GM20000 (cell line): ENCODE measurements at regions not wholly inside any gene's neighbourhood (a gene's known extent, or its start where the extent isn't known, plus 50 kb on each side); places are given as distances from the start of the nearest gene placed in this dataset.

Experiments used
- DNase-seq: peaks from one replicate; pipeline ENCODE4 v3.0.0; 2012; ENCODE audit warnings: low spot score
- TF ChIP-seq, protein P1 (sequence below): IDR thresholded peaks from 2 replicates; pipeline ENCODE4 v1.5.1; 2012; ENCODE audit warnings: mild to moderate bottlenecking, control low read depth; ENCODE audit errors: extremely low read depth, missing control alignments

GRCh38 chr3:163768048-163768447, 1310.2 kb downstream of the SI start:
- TF ChIP-seq, protein P1, sequence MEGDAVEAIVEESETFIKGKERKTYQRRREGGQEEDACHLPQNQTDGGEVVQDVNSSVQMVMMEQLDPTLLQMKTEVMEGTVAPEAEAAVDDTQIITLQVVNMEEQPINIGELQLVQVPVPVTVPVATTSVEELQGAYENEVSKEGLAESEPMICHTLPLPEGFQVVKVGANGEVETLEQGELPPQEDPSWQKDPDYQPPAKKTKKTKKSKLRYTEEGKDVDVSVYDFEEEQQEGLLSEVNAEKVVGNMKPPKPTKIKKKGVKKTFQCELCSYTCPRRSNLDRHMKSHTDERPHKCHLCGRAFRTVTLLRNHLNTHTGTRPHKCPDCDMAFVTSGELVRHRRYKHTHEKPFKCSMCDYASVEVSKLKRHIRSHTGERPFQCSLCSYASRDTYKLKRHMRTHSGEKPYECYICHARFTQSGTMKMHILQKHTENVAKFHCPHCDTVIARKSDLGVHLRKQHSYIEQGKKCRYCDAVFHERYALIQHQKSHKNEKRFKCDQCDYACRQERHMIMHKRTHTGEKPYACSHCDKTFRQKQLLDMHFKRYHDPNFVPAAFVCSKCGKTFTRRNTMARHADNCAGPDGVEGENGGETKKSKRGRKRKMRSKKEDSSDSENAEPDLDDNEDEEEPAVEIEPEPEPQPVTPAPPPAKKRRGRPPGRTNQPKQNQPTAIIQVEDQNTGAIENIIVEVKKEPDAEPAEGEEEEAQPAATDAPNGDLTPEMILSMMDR, result no peak
- no peak for DNase-seq

- no peak for DNase-seq
- TF ChIP-seq, protein P1, result no peak
Observed at GRCh38 chr3:163766112-163766511, 1312.2 kb downstream of the SI start.

DNA sequence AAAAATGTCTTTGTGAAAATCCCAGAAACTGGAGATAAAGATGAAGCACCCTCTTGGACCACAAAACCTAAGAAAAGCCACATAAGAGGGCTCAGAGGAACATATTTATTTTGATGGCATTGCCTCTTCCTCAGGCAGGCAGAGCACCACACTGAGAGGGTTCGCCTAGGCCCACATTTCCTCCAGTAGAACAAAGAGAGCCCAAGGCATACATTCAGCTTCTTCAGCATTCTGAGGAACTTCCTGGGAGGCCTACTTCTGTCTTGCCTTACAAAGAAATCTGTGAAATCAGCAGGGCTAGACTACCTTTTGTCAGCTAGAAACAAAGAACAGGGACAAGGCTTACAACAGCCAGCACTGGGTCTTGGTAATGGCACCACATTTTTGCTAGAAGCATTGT, 1325.3 kb downstream of the SI start:
- TF ChIP-seq, protein P1, result no peak
- DNase-seq, result no peak

DNA sequence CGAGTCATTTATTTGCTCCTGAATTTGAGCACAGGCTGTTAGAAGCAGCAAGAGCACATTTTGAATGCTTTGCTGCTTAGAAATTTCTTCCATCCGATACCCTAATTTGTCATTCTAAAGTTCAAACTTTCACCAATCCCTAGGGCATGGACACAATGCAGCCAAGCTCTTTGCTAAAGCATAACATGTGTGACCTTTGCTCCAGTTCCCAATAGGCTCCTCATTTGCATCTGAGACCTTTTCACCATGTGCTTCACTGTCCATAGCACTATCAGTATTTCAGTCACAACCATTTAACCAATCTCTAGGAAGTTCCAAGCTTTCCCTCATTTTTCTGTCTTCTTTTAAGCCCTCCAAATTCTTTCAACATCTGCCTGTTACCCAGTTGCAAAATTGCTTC, 1333.1 kb downstream of the SI start:
- TF ChIP-seq, protein P1, result no peak
- DNase-seq, result no peak

- TF ChIP-seq, protein P1, result no peak
- DNase-seq, result no peak
Observed at GRCh38 chr3:163735394-163735793, 1342.9 kb downstream of the SI start.

GRCh38 chr3:163730684-163731083, 1347.6 kb downstream of the SI start:
- no peak for DNase-seq
- TF ChIP-seq, protein P1, result no peak

GRCh38 chr3:163726125-163726524, 1352.2 kb downstream of the SI start:
- DNase-seq, result no peak
- TF ChIP-seq, protein P1, result no peak
